ENCODE measurements at regions not wholly inside any gene's neighbourhood (a gene's known extent, or its start where the extent isn't known, plus 50 kb on each side); places are given as distances from the start of the nearest gene placed in this dataset.

- TF ChIP-seq, protein P1, sequence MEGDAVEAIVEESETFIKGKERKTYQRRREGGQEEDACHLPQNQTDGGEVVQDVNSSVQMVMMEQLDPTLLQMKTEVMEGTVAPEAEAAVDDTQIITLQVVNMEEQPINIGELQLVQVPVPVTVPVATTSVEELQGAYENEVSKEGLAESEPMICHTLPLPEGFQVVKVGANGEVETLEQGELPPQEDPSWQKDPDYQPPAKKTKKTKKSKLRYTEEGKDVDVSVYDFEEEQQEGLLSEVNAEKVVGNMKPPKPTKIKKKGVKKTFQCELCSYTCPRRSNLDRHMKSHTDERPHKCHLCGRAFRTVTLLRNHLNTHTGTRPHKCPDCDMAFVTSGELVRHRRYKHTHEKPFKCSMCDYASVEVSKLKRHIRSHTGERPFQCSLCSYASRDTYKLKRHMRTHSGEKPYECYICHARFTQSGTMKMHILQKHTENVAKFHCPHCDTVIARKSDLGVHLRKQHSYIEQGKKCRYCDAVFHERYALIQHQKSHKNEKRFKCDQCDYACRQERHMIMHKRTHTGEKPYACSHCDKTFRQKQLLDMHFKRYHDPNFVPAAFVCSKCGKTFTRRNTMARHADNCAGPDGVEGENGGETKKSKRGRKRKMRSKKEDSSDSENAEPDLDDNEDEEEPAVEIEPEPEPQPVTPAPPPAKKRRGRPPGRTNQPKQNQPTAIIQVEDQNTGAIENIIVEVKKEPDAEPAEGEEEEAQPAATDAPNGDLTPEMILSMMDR (IDR thresholded peaks at IDR 0.05) = no peak
- no peak for TF ChIP-seq EZH2 (IDR thresholded peaks at IDR 0.05)
Measured at GRCh38 chr12:89281539-89281867, 70.8 kb downstream of the DUSP6 start.
